WTC11 (cell line): ENCODE measurements at regions not wholly inside any gene's neighbourhood (a gene's known extent, or its start where the extent isn't known, plus 50 kb on each side); places are given as distances from the start of the nearest gene placed in this dataset.

ENCODE experiments used
- ATAC-seq: fragments of 200-7000 bp; cut with Tn5 transposase; 2 replicates; pipeline ENCODE4 v1.10.0; 2021; ENCODE audit warnings: mild to moderate bottlenecking, moderate library complexity
- CTCF ChIA-PET: fragments of 300-600 bp; sonication (Branson Sonifier 250); formaldehyde crosslinking; loops from one replicate; lab custom pipeline; 2021; ENCODE audit warnings: antibody characterized with exemption; lab: Charles Lee
- POLR2A ChIA-PET: fragments of 350-600 bp; sonication (Branson Sonifier 250); formaldehyde crosslinking; loops from one replicate; lab custom pipeline; 2021; ENCODE audit warnings: antibody characterized with exemption; lab: Charles Lee
- DNase-seq: peaks from one replicate; pipeline ENCODE4 v3.0.0; 2021; ENCODE audit warnings: low spot score
- H3K27ac Mint-ChIP-seq: 2 replicates; pipeline ENCODE4 v1.8.0; 2021; ENCODE audit warnings: mixed read lengths
- H3K27me3 Mint-ChIP-seq: 2 replicates; pipeline ENCODE4 v1.8.0; 2021; ENCODE audit warnings: low read depth, mild to moderate bottlenecking, moderate library complexity, mixed read lengths
- H3K36me3 Mint-ChIP-seq: 2 replicates; pipeline ENCODE4 v1.8.0; 2021; ENCODE audit warnings: mixed read lengths
- H3K4me1 Mint-ChIP-seq: 2 replicates; pipeline ENCODE4 v1.8.0; 2022; ENCODE audit warnings: mixed read lengths
- H3K4me3 Mint-ChIP-seq: 2 replicates; pipeline ENCODE4 v1.8.0; 2021; ENCODE audit warnings: mild to moderate bottlenecking, moderate library complexity, mixed read lengths
- H3K9me3 Mint-ChIP-seq: 2 replicates; pipeline ENCODE4 v1.8.0; 2021; ENCODE audit warnings: mixed read lengths
- AR ChIP-seq: fragments of 250-450 bp; sonication (Bioruptor Pico); IDR thresholded peaks from 2 replicates; pipeline ENCODE4 v1.9.0; 2021; ENCODE audit warnings: mild to moderate bottlenecking
- ATF2 ChIP-seq: sonication (generic); formaldehyde crosslinking; IDR thresholded peaks from 2 replicates; pipeline ENCODE4 v1.8.1; 2022; ENCODE audit warnings: low read depth, missing genetic modification reagents, borderline replicate concordance
- ELF4 ChIP-seq: sonication (generic); formaldehyde crosslinking; IDR thresholded peaks from 2 replicates; pipeline ENCODE4 v1.8.1; 2022; ENCODE audit warnings: low read depth, mild to moderate bottlenecking, moderate library complexity, missing genetic modification reagents
- FOXP1 ChIP-seq: sonication (generic); formaldehyde crosslinking; IDR thresholded peaks from 2 replicates; pipeline ENCODE4 v1.8.0; 2022; ENCODE audit warnings: missing genetic modification reagents, mild to moderate bottlenecking, moderate library complexity, borderline replicate concordance
- IRF2 ChIP-seq: sonication (generic); formaldehyde crosslinking; IDR thresholded peaks from 2 replicates; pipeline ENCODE4 v1.8.0; 2022; ENCODE audit warnings: low read depth, missing genetic modification reagents, borderline replicate concordance
- NFATC4 ChIP-seq: fragments of 250-450 bp; sonication (Bioruptor Pico); IDR thresholded peaks from 2 replicates; pipeline ENCODE4 v1.9.0; 2021; ENCODE audit warnings: mild to moderate bottlenecking
- NR1H2 ChIP-seq: sonication (generic); formaldehyde crosslinking; IDR thresholded peaks from 2 replicates; pipeline ENCODE4 v1.9.0; 2021; ENCODE audit warnings: mild to moderate bottlenecking, moderate library complexity, missing genetic modification reagents
- NR2C2 ChIP-seq: sonication (generic); formaldehyde crosslinking; IDR thresholded peaks from 2 replicates; pipeline ENCODE4 v1.8.0; 2022; ENCODE audit warnings: mild to moderate bottlenecking, missing genetic modification reagents
- OVOL2 ChIP-seq: fragments of 250-450 bp; sonication (Bioruptor Pico); IDR thresholded peaks from 2 replicates; pipeline ENCODE4 v1.9.0; 2021; ENCODE audit warnings: mild to moderate bottlenecking, borderline replicate concordance
- SMAD4 ChIP-seq: sonication (generic); formaldehyde crosslinking; IDR thresholded peaks from 2 replicates; pipeline ENCODE4 v1.8.0; 2022; ENCODE audit warnings: mild to moderate bottlenecking, missing genetic modification reagents
- ZNF232 ChIP-seq: sonication (generic); formaldehyde crosslinking; IDR thresholded peaks from 2 replicates; pipeline ENCODE4 v1.8.0; 2022; ENCODE audit warnings: mild to moderate bottlenecking, missing genetic modification reagents
- ZNF281 ChIP-seq: sonication (generic); formaldehyde crosslinking; IDR thresholded peaks from 2 replicates; pipeline ENCODE4 v1.8.0; 2023; ENCODE audit warnings: mild to moderate bottlenecking, missing genetic modification reagents
- ZNF416 ChIP-seq: fragments of 250-450 bp; sonication (Bioruptor Pico); IDR thresholded peaks from 2 replicates; pipeline ENCODE4 v1.9.0; 2021; ENCODE audit warnings: mild to moderate bottlenecking, inconsistent platforms
- ZNF425 ChIP-seq: fragments of 250-450 bp; sonication (Bioruptor Pico); conservative IDR thresholded peaks from 2 replicates; pipeline ENCODE4 v1.9.0; 2021; ENCODE audit warnings: mild to moderate bottlenecking
- TF ChIP-seq, protein P1 (sequence below): sonication (generic); formaldehyde crosslinking; IDR thresholded peaks from 2 replicates; pipeline ENCODE4 v1.8.1; 2023; ENCODE audit warnings: mild to moderate bottlenecking, missing genetic modification reagents, borderline replicate concordance
- TF ChIP-seq, protein P2 (sequence below): sonication (generic); formaldehyde crosslinking; IDR thresholded peaks from 2 replicates; pipeline ENCODE4 v1.8.1; 2022; ENCODE audit warnings: missing genetic modification reagents, borderline replicate concordance
- TF ChIP-seq, protein P3 (sequence below): sonication (generic); formaldehyde crosslinking; IDR thresholded peaks from 2 replicates; pipeline ENCODE4 v1.8.1; 2023; ENCODE audit warnings: mild to moderate bottlenecking, missing genetic modification reagents
- TF ChIP-seq, protein P4 (sequence below): sonication (generic); formaldehyde crosslinking; IDR thresholded peaks from 2 replicates; pipeline ENCODE4 v1.8.0; 2022; ENCODE audit warnings: mild to moderate bottlenecking, missing genetic modification reagents

DNA sequence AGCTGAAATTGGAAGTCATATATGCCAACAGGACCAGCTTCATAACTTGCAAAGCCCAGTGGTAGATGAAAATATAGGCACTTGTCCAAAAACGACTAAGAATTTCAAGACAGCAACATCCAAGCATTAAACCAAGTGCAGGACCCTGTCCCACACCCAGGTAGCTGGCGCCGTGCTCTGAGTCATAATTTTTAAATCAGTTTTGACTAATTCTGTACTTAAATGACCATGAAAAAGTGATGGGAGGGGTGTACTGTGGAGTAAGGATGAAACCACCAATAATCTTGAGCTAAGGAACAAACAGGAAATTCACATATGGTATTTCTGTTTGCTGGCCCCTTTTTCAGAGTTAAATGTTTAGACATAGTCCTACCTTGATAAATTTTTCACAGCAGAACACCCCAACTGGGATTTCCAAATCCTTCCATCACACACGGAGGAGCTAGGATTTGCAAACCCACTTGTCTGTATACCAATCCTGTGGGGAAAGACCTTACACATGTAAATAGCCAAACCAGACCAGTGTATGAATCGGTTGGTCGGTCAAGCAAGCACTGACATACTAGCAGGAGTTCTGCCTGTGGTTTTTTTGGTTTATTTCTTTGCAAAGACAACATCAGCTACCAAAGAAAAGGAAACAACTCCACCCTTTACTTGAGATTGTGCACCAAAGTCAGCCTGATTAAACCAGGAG is 235.7 kb upstream of the RAB4A start (continued):
- TF ChIP-seq, protein P1, sequence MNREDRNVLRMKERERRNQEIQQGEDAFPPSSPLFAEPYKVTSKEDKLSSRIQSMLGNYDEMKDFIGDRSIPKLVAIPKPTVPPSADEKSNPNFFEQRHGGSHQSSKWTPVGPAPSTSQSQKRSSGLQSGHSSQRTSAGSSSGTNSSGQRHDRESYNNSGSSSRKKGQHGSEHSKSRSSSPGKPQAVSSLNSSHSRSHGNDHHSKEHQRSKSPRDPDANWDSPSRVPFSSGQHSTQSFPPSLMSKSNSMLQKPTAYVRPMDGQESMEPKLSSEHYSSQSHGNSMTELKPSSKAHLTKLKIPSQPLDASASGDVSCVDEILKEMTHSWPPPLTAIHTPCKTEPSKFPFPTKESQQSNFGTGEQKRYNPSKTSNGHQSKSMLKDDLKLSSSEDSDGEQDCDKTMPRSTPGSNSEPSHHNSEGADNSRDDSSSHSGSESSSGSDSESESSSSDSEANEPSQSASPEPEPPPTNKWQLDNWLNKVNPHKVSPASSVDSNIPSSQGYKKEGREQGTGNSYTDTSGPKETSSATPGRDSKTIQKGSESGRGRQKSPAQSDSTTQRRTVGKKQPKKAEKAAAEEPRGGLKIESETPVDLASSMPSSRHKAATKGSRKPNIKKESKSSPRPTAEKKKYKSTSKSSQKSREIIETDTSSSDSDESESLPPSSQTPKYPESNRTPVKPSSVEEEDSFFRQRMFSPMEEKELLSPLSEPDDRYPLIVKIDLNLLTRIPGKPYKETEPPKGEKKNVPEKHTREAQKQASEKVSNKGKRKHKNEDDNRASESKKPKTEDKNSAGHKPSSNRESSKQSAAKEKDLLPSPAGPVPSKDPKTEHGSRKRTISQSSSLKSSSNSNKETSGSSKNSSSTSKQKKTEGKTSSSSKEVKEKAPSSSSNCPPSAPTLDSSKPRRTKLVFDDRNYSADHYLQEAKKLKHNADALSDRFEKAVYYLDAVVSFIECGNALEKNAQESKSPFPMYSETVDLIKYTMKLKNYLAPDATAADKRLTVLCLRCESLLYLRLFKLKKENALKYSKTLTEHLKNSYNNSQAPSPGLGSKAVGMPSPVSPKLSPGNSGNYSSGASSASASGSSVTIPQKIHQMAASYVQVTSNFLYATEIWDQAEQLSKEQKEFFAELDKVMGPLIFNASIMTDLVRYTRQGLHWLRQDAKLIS (CRISPR knock-in tag): no peak

DNA sequence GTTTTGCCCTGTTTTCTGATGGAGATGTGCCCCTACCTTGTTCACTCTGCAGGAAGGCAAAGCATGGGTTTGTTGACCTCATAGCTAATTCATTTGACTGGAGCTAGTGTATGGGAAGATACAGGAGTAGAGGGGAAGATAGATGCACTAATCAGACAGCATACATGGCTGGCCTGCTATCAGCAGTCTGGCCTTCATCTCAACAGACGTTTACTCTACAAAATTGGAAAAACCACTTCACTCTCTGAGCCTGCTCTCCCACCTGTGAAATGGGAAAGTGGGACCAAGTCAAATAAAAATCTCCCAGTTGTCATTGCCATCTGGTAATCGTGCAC is 235.2 kb upstream of the RAB4A start:
- Mint-ChIP-seq H3K4me3 (no peak overlapping the region), H3K27ac (no peak overlapping the region), H3K9me3 (peaks cover 4% of the 10 kb centered on the region), H3K36me3 (no peaks in the 10 kb centered on the region), H3K27me3 (peaks cover 3% of the 10 kb centered on the region; the same call in 1 of the 2 replicates), H3K4me1 (peaks cover 37% of the 10 kb centered on the region)
- ChIA-PET POLR2A (no interaction called here), CTCF (no interaction called here)
- no peak for DNase-seq
- ATAC-seq: no peak
- no peak for TF ChIP-seq ZNF416 (CRISPR knock-in tag)
- no peak for TF ChIP-seq ZNF232
- TF ChIP-seq SMAD4 (CRISPR knock-in tag): no peak
- TF ChIP-seq ZNF281 (CRISPR knock-in tag): no peak
- TF ChIP-seq IRF2 (CRISPR knock-in tag): no peak
- TF ChIP-seq FOXP1 (CRISPR knock-in tag): no peak
- TF ChIP-seq AR (CRISPR knock-in tag): no peak
- TF ChIP-seq OVOL2 (CRISPR knock-in tag): no peak
- TF ChIP-seq NFATC4: no peak
- no peak for TF ChIP-seq ZNF425 (CRISPR knock-in tag)
- no peak for TF ChIP-seq ELF4
- TF ChIP-seq, protein P2, sequence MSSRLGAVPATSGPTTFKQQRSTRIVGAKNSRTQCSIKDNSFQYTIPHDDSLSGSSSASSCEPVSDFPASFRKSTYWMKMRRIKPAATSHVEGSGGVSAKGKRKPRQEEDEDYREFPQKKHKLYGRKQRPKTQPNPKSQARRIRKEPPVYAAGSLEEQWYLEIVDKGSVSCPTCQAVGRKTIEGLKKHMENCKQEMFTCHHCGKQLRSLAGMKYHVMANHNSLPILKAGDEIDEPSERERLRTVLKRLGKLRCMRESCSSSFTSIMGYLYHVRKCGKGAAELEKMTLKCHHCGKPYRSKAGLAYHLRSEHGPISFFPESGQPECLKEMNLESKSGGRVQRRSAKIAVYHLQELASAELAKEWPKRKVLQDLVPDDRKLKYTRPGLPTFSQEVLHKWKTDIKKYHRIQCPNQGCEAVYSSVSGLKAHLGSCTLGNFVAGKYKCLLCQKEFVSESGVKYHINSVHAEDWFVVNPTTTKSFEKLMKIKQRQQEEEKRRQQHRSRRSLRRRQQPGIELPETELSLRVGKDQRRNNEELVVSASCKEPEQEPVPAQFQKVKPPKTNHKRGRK (CRISPR knock-in tag): no peak
- TF ChIP-seq, protein P3, sequence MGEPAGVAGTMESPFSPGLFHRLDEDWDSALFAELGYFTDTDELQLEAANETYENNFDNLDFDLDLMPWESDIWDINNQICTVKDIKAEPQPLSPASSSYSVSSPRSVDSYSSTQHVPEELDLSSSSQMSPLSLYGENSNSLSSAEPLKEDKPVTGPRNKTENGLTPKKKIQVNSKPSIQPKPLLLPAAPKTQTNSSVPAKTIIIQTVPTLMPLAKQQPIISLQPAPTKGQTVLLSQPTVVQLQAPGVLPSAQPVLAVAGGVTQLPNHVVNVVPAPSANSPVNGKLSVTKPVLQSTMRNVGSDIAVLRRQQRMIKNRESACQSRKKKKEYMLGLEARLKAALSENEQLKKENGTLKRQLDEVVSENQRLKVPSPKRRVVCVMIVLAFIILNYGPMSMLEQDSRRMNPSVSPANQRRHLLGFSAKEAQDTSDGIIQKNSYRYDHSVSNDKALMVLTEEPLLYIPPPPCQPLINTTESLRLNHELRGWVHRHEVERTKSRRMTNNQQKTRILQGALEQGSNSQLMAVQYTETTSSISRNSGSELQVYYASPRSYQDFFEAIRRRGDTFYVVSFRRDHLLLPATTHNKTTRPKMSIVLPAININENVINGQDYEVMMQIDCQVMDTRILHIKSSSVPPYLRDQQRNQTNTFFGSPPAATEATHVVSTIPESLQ (CRISPR knock-in tag): no peak
- TF ChIP-seq, protein P4, sequence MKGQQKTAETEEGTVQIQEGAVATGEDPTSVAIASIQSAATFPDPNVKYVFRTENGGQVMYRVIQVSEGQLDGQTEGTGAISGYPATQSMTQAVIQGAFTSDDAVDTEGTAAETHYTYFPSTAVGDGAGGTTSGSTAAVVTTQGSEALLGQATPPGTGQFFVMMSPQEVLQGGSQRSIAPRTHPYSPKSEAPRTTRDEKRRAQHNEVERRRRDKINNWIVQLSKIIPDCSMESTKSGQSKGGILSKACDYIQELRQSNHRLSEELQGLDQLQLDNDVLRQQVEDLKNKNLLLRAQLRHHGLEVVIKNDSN: no peak
- no peak for TF ChIP-seq ATF2 (CRISPR knock-in tag)
- TF ChIP-seq NR1H2 (CRISPR knock-in tag): no peak
- TF ChIP-seq NR2C2 (CRISPR knock-in tag): no peak
